Sigmoid colon (tissue), 4 donors: ENCODE measurements at regions not wholly inside any gene's neighbourhood (a gene's known extent, or its start where the extent isn't known, plus 50 kb on each side); places are given as distances from the start of the nearest gene placed in this dataset.

Source experiments
- CTCF ChIP-seq, 4 experiments: fragments of 450-650 bp in 3 of 4; fragments of 200-600 bp in 1 of 4; IDR thresholded peaks; one replicate each; pipeline ENCODE4 v1.5.1; 2016 to 2019; ENCODE audit warnings: antibody characterized with exemption in 4 of 4, mild to moderate bottlenecking in 3 of 4, moderate library complexity in 2 of 4
- EP300 ChIP-seq, 4 donors: sonication (generic); formaldehyde crosslinking; IDR thresholded peaks; one replicate each; pipeline ENCODE4 v1.6.1; 2017; ENCODE audit warnings: antibody characterized with exemption in 4 of 4
- POLR2A ChIP-seq, 2 donors: fragments of 450-650 bp; IDR thresholded peaks; one replicate each; pipeline ENCODE4 v1.6.1; 2016; ENCODE audit warnings: antibody characterized with exemption in 2 of 2, mild to moderate bottlenecking in 2 of 2, moderate library complexity in 2 of 2

DNA sequence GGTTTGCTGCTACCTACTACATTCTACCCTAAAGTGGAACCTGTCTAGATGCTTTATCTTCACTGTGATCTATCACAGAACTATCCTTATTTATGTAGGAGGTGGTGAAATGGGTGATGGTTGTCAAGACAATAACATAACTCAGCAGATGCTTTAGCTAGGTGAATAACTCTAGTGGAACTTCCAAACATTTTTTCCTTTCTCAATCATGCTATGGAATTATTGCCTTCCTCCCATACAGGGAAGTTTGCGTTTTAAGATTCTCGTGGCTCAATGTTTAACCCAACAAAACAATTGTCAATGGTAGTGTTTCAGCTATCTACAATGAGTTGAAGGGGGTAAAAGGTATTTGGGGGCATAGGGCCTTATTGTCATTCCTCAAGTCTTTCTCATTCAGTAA lies 82.6 kb upstream of the GLI2 start:
- TF ChIP-seq POLR2A (IDR thresholded peaks at IDR 0.05) (no peak), CTCF (IDR thresholded peaks at IDR 0.05) (no peak), EP300 (IDR thresholded peaks at IDR 0.05) (no peak)
